Common myeloid progenitor, CD34-positive (primary cell): ENCODE measurements at regions not wholly inside any gene's neighbourhood (a gene's known extent, or its start where the extent isn't known, plus 50 kb on each side); places are given as distances from the start of the nearest gene placed in this dataset.

ENCODE experiments used
- CTCF ChIA-PET: fragments of 350-600 bp; sonication (Branson Sonifier 250); formaldehyde crosslinking; loops from one replicate; lab custom pipeline; 2021; ENCODE audit warnings: antibody characterized with exemption; lab: Charles Lee
- POLR2A ChIA-PET: fragments of 350-600 bp; sonication (Branson Sonifier 250); formaldehyde crosslinking; loops from one replicate; lab custom pipeline; 2021; ENCODE audit warnings: antibody characterized with exemption; lab: Charles Lee
- DNase-seq, 3 donors: peaks; one replicate each; pipeline versions ENCODE4 v3.0.0 to v3.0.0-alpha.2; 2013
- H3K27ac ChIP-seq, 2 experiments: 1 replicate in 1 of 2; 2 replicates in 1 of 2; pipeline ENCODE4 v1.7.0; 2013; ENCODE audit warnings: inconsistent platforms in 2 of 2, low read length in 2 of 2, mild to moderate bottlenecking in 2 of 2, low read depth in 1 of 2, moderate library complexity in 1 of 2; ENCODE audit not compliant: severe bottlenecking in 2 of 2, insufficient read depth in 1 of 2, poor library complexity in 1 of 2
- H3K27me3 ChIP-seq, 5 experiments: replicated peaks in 2 of 5; 1 replicate in 3 of 5; 2 replicates in 2 of 5; pipeline versions ENCODE4 v1.6.1 to v1.7.0; 2013; ENCODE audit warnings: low read length in 4 of 5, mild to moderate bottlenecking in 2 of 5, moderate library complexity in 2 of 5, inconsistent platforms in 1 of 5; ENCODE audit not compliant: insufficient read depth in 5 of 5, control insufficient read depth in 4 of 5
- H3K36me3 ChIP-seq, 4 experiments: 1 replicate in 2 of 4; 2 replicates in 2 of 4; pipeline versions ENCODE4 v1.6.1 to v1.7.0; 2013; ENCODE audit warnings: low read length in 3 of 4, control low read depth in 1 of 4, mild to moderate bottlenecking in 1 of 4; ENCODE audit not compliant: control insufficient read depth in 4 of 4, insufficient read depth in 4 of 4
- H3K4me1 ChIP-seq, 4 experiments: 1 replicate in 3 of 4; 2 replicates in 1 of 4; pipeline versions ENCODE4 v1.6.1 to v1.7.1; 2013; ENCODE audit warnings: low read length in 3 of 4, mild to moderate bottlenecking in 3 of 4, control low read depth in 1 of 4, inconsistent platforms in 1 of 4, moderate library complexity in 1 of 4; ENCODE audit not compliant: control insufficient read depth in 4 of 4, insufficient read depth in 4 of 4; ENCODE audit errors: control extremely low read depth in 1 of 4
- H3K4me3 ChIP-seq, 7 experiments: 1 replicate in 4 of 7; 2 replicates in 3 of 7; pipeline versions ENCODE4 v1.5.1 to v1.7.0; 2013; ENCODE audit warnings: mild to moderate bottlenecking in 7 of 7, low read length in 6 of 7, moderate library complexity in 6 of 7, inconsistent platforms in 2 of 7, low read depth in 2 of 7, control low read depth in 1 of 7; ENCODE audit not compliant: insufficient read depth in 4 of 7, control insufficient read depth in 1 of 7; ENCODE audit errors: extremely low read depth in 1 of 7
- H3K9me3 ChIP-seq, 5 experiments: 1 replicate in 4 of 5; 2 replicates in 1 of 5; pipeline versions ENCODE4 v1.6.1 to v1.7.1; 2013; ENCODE audit warnings: low read length in 4 of 5, mild to moderate bottlenecking in 2 of 5, inconsistent platforms in 1 of 5, low read depth in 1 of 5, moderate library complexity in 1 of 5; ENCODE audit not compliant: control insufficient read depth in 4 of 5, insufficient read depth in 2 of 5; ENCODE audit errors: control extremely low read depth in 1 of 5
- WGBS: methylation state at CpG from one replicate; pipeline ENCODE4 v1.1.5; 2013; ENCODE audit not compliant: insufficient coverage; 5-methylcytosine and 5-hydroxymethylcytosine counted together

- no peak overlapping the region for H3K27ac ChIP-seq
- ChIA-PET POLR2A (no interaction called here), CTCF (no interaction called here)
- WGBS = 100% methylated on average over 1 of the region's 1 CpG
- no peak overlapping the region for H3K4me3 ChIP-seq
- no peaks in the 10 kb centered on the region for H3K4me1 ChIP-seq
- DNase-seq = no peak
- H3K9me3 ChIP-seq = no peaks in the 10 kb centered on the region
- H3K27me3 ChIP-seq = no peaks in the 10 kb centered on the region
- no peaks in the 10 kb centered on the region for H3K36me3 ChIP-seq
These were observed 311.6 kb downstream of the CDC5L start for GRCh38 chr6:44699082-44699481.

GRCh38 chr6:44699851-44700250, 312.3 kb downstream of the CDC5L start:
- Histone ChIP-seq H3K36me3 (no peaks in the 10 kb centered on the region), H3K4me1 (no peaks in the 10 kb centered on the region), H3K9me3 (no peaks in the 10 kb centered on the region), H3K27me3 (no peaks in the 10 kb centered on the region), H3K4me3 (no peak overlapping the region), H3K27ac (no peak overlapping the region)
- DNase-seq = no peak
- no CpG with 5 or more reads among the region's 2 CpGs for WGBS
- POLR2A ChIA-PET = no interaction called here
- CTCF ChIA-PET = no interaction called here

- Histone ChIP-seq H3K4me3 (no peak overlapping the region), H3K4me1 (no peaks in the 10 kb centered on the region), H3K27ac (no peak overlapping the region), H3K27me3 (no peaks in the 10 kb centered on the region), H3K9me3 (no peaks in the 10 kb centered on the region), H3K36me3 (no peaks in the 10 kb centered on the region)
- ChIA-PET POLR2A (no interaction called here), CTCF (no interaction called here)
- WGBS = 94% methylated on average over 3 of the region's 5 CpGs
- no peak for DNase-seq
These were observed 312.9 kb downstream of the CDC5L start for GRCh38 chr6:44700422-44700821.

GRCh38 chr6:44701038-44701636, 313.6 kb downstream of the CDC5L start:
- CTCF ChIA-PET = interaction anchor here (0.5 kb wide), 1 partner anchor 109 kb away, joined by 3 read pairs; no protein-coding TSS in a partner anchor
- 90% methylated on average over 9 of the region's 11 CpGs for WGBS
- POLR2A ChIA-PET = no interaction called here
- no peaks in the 10 kb centered on the region for H3K9me3 ChIP-seq
- no peaks in the 10 kb centered on the region for H3K27me3 ChIP-seq
- no peak for DNase-seq
- H3K4me3 ChIP-seq = no peak overlapping the region
- H3K36me3 ChIP-seq = no peaks in the 10 kb centered on the region
- H3K4me1 ChIP-seq = no peaks in the 10 kb centered on the region
- H3K27ac ChIP-seq = no peak overlapping the region

GRCh38 chr6:44701637-44702101, 314.2 kb downstream of the CDC5L start:
- ChIA-PET POLR2A (no interaction called here), CTCF (interaction anchor here (0.5 kb wide), 1 partner anchor 109 kb away, joined by 3 read pairs; no protein-coding TSS in a partner anchor)
- no peaks in the 10 kb centered on the region for H3K4me1 ChIP-seq
- 97% methylated on average over 12 of the region's 12 CpGs for WGBS
- H3K9me3 ChIP-seq = no peaks in the 10 kb centered on the region
- no peak overlapping the region for H3K4me3 ChIP-seq
- no peak for DNase-seq
- no peaks in the 10 kb centered on the region for H3K36me3 ChIP-seq
- no peak overlapping the region for H3K27ac ChIP-seq
- H3K27me3 ChIP-seq = no peaks in the 10 kb centered on the region

- DNase-seq = no peak
- POLR2A ChIA-PET = no interaction called here
These were observed 314.8 kb downstream of the CDC5L start for GRCh38 chr6:44702292-44702691.

GRCh38 chr6:44704240-44705150, 317.0 kb downstream of the CDC5L start:
- Histone ChIP-seq H3K4me1 (no peaks in the 10 kb centered on the region), H3K4me3 (no peak overlapping the region), H3K36me3 (no peaks in the 10 kb centered on the region), H3K27me3 (no peaks in the 10 kb centered on the region), H3K9me3 (no peaks in the 10 kb centered on the region), H3K27ac (no peak overlapping the region)
- ChIA-PET CTCF (no interaction called here), POLR2A (interaction anchor here (0.5 kb wide), 1 partner anchor 311 kb away, joined by 3 read pairs; no protein-coding TSS in a partner anchor)
- no peak for DNase-seq
- 96% methylated on average over 7 of the region's 15 CpGs for WGBS

More at GRCh38 chr6:44702292-44702691, 314.8 kb downstream of the CDC5L start:
- CTCF ChIA-PET = interaction anchor here (1.3 kb wide), 1 partner anchor 24 kb away, joined by 3 read pairs; no protein-coding TSS in a partner anchor
- H3K4me1 ChIP-seq = no peaks in the 10 kb centered on the region
- H3K27ac ChIP-seq = no peak overlapping the region
- no peaks in the 10 kb centered on the region for H3K27me3 ChIP-seq
- H3K9me3 ChIP-seq = no peaks in the 10 kb centered on the region
- H3K36me3 ChIP-seq = no peaks in the 10 kb centered on the region
- no peak overlapping the region for H3K4me3 ChIP-seq
